Kidney epithelial cell (primary cell): ENCODE measurements at regions not wholly inside any gene's neighbourhood (a gene's known extent, or its start where the extent isn't known, plus 50 kb on each side); places are given as distances from the start of the nearest gene placed in this dataset.
A peak's percentile ranks its signal among the peaks of the same experiment; 100 is the strongest.

Experiments used
- DNase-seq: peaks from one replicate; pipeline ENCODE4 v3.0.0-alpha.2; 2010; ENCODE audit warnings: low read depth
- H3K27me3 ChIP-seq: 2 replicates; pipeline ENCODE4 v1.6.0; 2011; ENCODE audit warnings: low read length; ENCODE audit not compliant: control insufficient read depth, insufficient read depth
- H3K36me3 ChIP-seq: 2 replicates; pipeline ENCODE4 v1.5.1; 2011; ENCODE audit warnings: low read length; ENCODE audit not compliant: control insufficient read depth, insufficient read depth
- H3K4me3 ChIP-seq: 2 replicates; pipeline ENCODE4 v1.5.1; 2011; ENCODE audit warnings: low read depth, mild to moderate bottlenecking, control low read depth, low read length
- TF ChIP-seq, protein P1 (sequence below): IDR thresholded peaks from 2 replicates; pipeline ENCODE4 v1.5.1; 2011; ENCODE audit warnings: mild to moderate bottlenecking, moderate library complexity, low read length, control low read depth, inconsistent platforms; ENCODE audit not compliant: insufficient read depth, poor library complexity, severe bottlenecking

DNA sequence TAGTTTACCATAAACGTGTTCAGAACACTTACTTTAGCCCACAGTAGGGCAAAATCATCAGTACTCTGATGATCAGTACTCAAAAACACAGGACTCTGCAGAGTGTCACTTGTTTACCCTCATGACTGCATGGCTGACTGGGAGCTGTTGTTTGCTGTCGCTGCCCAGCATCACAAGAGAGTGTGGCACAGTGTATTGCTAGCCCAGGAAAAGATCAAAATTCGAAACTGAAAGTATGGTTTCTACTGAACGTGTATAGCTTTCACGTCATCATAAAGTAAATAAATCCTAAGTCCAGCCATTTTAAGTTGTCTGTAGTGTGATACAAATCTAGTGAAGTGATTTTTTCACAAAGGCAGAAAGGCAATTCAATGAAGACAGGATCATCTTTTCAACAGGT is 184.6 kb downstream of the RAMP3 start:
- DNase-seq = no peak
- TF ChIP-seq, protein P1, sequence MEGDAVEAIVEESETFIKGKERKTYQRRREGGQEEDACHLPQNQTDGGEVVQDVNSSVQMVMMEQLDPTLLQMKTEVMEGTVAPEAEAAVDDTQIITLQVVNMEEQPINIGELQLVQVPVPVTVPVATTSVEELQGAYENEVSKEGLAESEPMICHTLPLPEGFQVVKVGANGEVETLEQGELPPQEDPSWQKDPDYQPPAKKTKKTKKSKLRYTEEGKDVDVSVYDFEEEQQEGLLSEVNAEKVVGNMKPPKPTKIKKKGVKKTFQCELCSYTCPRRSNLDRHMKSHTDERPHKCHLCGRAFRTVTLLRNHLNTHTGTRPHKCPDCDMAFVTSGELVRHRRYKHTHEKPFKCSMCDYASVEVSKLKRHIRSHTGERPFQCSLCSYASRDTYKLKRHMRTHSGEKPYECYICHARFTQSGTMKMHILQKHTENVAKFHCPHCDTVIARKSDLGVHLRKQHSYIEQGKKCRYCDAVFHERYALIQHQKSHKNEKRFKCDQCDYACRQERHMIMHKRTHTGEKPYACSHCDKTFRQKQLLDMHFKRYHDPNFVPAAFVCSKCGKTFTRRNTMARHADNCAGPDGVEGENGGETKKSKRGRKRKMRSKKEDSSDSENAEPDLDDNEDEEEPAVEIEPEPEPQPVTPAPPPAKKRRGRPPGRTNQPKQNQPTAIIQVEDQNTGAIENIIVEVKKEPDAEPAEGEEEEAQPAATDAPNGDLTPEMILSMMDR = no peak

DNA sequence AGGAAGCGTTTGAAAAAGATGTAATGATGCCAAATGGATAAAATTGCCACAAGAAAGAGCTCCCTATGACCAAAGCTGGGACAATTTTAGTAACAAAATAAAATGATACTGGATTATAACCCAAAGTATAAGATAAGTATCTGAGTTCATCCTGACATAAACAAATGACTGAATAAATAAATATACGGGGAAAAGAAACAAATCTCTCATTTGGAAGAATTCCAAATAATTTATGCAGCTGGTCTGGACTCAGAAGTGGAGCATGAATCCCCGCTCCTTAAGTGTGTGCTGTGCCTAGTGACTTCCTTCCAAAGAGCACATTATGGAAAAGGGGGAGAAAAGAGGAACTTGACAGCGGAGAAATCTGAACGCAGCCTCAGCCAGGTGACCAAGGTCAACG is 186.2 kb downstream of the RAMP3 start:
- no peak for DNase-seq
- no peaks in the 10 kb centered on the region for H3K27me3 ChIP-seq

More for the DNA sequence above, 184.6 kb downstream of the RAMP3 start:
- Histone ChIP-seq H3K4me3 (no peak overlapping the region), H3K36me3 (no peaks in the 10 kb centered on the region), H3K27me3 (no peaks in the 10 kb centered on the region)

DNA sequence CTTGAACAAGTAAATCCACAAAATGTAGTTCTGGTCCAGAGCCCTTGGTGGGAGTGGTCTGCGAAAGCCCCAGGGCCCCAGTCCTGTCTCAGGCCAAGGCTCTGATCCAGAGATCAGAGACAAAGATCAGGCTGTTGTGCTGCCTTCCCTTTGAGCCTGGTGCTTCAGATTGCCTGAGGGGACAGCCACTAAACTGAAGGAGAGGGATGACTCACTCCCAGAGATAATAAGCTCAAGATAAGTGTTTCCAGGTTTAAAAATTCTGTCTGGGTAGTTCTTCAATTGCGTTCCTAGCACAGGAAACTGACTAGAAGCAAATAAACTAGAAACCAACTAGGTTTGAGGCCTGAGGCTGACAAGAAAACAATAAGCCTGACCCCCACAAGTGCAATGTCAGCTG is 190.2 kb downstream of the RAMP3 start:
- Histone ChIP-seq H3K4me3 (no peak overlapping the region), H3K36me3 (no peaks in the 10 kb centered on the region), H3K27me3 (no peaks in the 10 kb centered on the region)
- peak; percentile 2 for DNase-seq
- TF ChIP-seq, protein P1 = no peak

More for the DNA sequence above, 186.2 kb downstream of the RAMP3 start:
- TF ChIP-seq, protein P1 = no peak
- Histone ChIP-seq H3K4me3 (no peak overlapping the region), H3K36me3 (no peaks in the 10 kb centered on the region)

DNA sequence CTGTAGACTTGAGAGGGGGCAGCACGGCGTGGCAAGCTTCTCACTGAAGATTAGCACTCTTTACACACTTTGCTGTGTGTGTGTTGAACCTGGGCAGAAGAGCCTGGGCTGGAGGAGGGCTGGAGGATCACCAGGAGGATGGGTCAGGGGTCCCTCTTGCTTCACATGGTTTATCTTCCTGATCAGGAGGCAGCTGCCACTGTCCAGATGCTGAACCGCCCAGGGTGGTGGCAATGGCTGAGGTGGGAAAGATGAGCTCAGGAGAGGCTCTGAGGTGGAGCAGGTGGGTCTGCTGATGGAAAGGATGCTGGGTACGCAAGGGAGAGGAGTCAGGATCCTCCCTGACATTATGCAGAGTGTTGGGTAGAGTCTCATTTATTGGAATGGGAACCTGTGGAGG is 191.5 kb downstream of the RAMP3 start:
- TF ChIP-seq, protein P1 = no peak
- Histone ChIP-seq H3K27me3 (no peaks in the 10 kb centered on the region), H3K4me3 (no peak overlapping the region), H3K36me3 (no peaks in the 10 kb centered on the region)
- DNase-seq = no peak

DNA sequence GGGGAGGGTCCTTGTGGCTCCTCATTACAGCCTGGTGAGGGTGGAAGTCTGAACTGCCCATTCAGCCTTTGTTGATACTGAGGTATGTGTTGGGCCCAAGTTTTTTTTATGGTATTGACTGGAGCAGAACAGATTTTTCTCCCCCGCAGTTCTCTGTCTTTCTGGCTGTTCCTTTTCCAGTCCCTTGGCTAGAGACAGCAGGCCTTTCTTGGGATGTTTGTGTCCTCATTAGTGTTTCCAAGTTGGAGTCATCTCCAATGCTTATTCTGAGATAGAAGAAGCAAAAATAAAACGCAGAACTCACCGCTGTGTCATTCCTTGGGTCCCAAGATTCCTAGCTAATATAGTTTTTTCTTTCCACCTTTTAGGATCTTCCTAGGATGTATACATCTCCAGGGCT is 193.3 kb downstream of the RAMP3 start:
- no peak for DNase-seq
- H3K4me3 ChIP-seq = no peak overlapping the region
- TF ChIP-seq, protein P1 = no peak
- no peaks in the 10 kb centered on the region for H3K36me3 ChIP-seq
- H3K27me3 ChIP-seq = no peaks in the 10 kb centered on the region

DNA sequence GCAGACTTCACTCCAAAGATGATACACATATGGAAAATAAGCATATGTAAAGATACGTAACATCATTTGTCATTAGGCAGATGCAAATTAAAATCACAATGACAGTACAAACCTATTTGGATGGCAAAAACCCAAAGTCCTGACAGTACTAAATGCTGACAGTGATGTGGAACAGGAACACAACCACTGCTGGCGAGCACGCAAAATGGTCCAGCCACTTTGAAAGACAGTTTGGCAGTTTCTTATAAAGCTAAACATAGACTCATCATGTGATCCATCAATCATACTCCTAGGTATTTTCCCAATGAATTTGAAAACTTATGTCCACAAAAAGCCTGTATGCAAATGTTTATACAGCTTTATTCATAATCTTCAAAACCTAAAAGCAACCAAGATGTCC is 200.7 kb downstream of the RAMP3 start:
- TF ChIP-seq, protein P1 = no peak
- Histone ChIP-seq H3K4me3 (no peak overlapping the region), H3K36me3 (no peaks in the 10 kb centered on the region), H3K27me3 (no peaks in the 10 kb centered on the region)
- no peak for DNase-seq
